Neural progenitor cell (in vitro differentiated cells): ENCODE measurements at regions not wholly inside any gene's neighbourhood (a gene's known extent, or its start where the extent isn't known, plus 50 kb on each side); places are given as distances from the start of the nearest gene placed in this dataset.

ENCODE experiments used
- DNase-seq: peaks from one replicate; pipeline ENCODE4 v3.0.0-alpha.2; 2016; ENCODE audit warnings: low spot score
- H2AFZ ChIP-seq: fragments of 200-600 bp; sonication (generic); replicated peaks from 2 replicates; pipeline ENCODE4 v1.6.1; 2016; ENCODE audit warnings: antibody characterized with exemption
- H3F3A ChIP-seq: fragments of 200-600 bp; sonication (generic); 2 replicates; pipeline ENCODE4 v1.6.1; 2016; ENCODE audit warnings: antibody characterized with exemption, low read depth
- H3K27ac ChIP-seq: fragments of 200-600 bp; sonication (generic); 2 replicates; pipeline ENCODE4 v1.5.1; 2016; ENCODE audit warnings: mild to moderate bottlenecking
- H3K27me3 ChIP-seq: fragments of 200-600 bp; sonication (generic); 2 replicates; pipeline ENCODE4 v1.6.1; 2016; ENCODE audit warnings: mild to moderate bottlenecking, moderate library complexity
- H3K36me3 ChIP-seq: fragments of 200-600 bp; sonication (generic); 2 replicates; pipeline ENCODE4 v1.5.1; 2016
- H3K4me1 ChIP-seq: fragments of 200-600 bp; sonication (generic); 2 replicates; pipeline ENCODE4 v1.6.1; 2016; ENCODE audit warnings: mixed run types
- H3K4me2 ChIP-seq: fragments of 200-600 bp; sonication (generic); 2 replicates; pipeline ENCODE4 v1.6.1; 2016
- H3K4me3 ChIP-seq: fragments of 200-600 bp; sonication (generic); 2 replicates; pipeline ENCODE4 v1.5.1; 2016
- H3K79me2 ChIP-seq: fragments of 200-600 bp; sonication (generic); 2 replicates; pipeline ENCODE4 v1.6.1; 2016; ENCODE audit warnings: low read depth
- H3K9ac ChIP-seq: fragments of 200-600 bp; sonication (generic); 2 replicates; pipeline ENCODE4 v1.6.1; 2016
- H3K9me3 ChIP-seq: fragments of 200-600 bp; sonication (generic); 2 replicates; pipeline ENCODE4 v1.5.1; 2016; ENCODE audit warnings: low read depth
- H4K20me1 ChIP-seq: fragments of 200-600 bp; sonication (generic); 2 replicates; pipeline ENCODE4 v1.6.1; 2016; ENCODE audit warnings: low read depth
- H3K27ac Mint-ChIP-seq: 3 replicates; pipeline ENCODE4 v1.8.0; 2021; ENCODE audit warnings: mixed read lengths
- H3K27me3 Mint-ChIP-seq: 2 replicates; pipeline ENCODE4 v1.8.0; 2022; ENCODE audit warnings: low read depth, mild to moderate bottlenecking, inconsistent platforms, moderate library complexity, mixed read lengths; ENCODE audit not compliant: insufficient read depth
- H3K36me3 Mint-ChIP-seq: 3 replicates; pipeline ENCODE4 v1.8.0; 2021; ENCODE audit warnings: mixed read lengths
- H3K4me1 Mint-ChIP-seq: 3 replicates; pipeline ENCODE4 v1.8.0; 2021; ENCODE audit warnings: mixed read lengths
- H3K4me3 Mint-ChIP-seq: 3 replicates; pipeline ENCODE4 v1.8.0; 2021; ENCODE audit warnings: mild to moderate bottlenecking, moderate library complexity, mixed read lengths
- H3K9me3 Mint-ChIP-seq: 3 replicates; pipeline ENCODE4 v1.8.0; 2020; ENCODE audit warnings: mixed read lengths
- CTCF ChIP-seq: fragments of 200-600 bp; sonication (generic); IDR thresholded peaks from 2 replicates; pipeline ENCODE4 v1.5.1; 2017; ENCODE audit warnings: antibody characterized with exemption, mild to moderate bottlenecking
- EZH2 ChIP-seq: fragments of 200-600 bp; sonication (generic); IDR thresholded peaks from 2 replicates; pipeline ENCODE4 v1.6.1; 2017; ENCODE audit warnings: antibody characterized with exemption, mild to moderate bottlenecking, moderate library complexity
- EZH2phosphoT487 ChIP-seq: fragments of 200-600 bp; sonication (generic); IDR thresholded peaks from 2 replicates; pipeline ENCODE4 v1.6.1; 2017; ENCODE audit warnings: antibody characterized with exemption

GRCh38 chr10:105644559-105644958, 1003.5 kb downstream of the SORCS3 start:
- H3K4me3 Mint-ChIP-seq = no peak overlapping the region
- no peaks in the 10 kb centered on the region for H3K36me3 Mint-ChIP-seq
- TF ChIP-seq CTCF (no peak), EZH2phosphoT487 (no peak), EZH2 (no peak)
- Histone ChIP-seq H3K4me1 (peaks cover 13% of the 10 kb centered on the region), H3F3A (no peaks in the 10 kb centered on the region), H3K27me3 (no peaks in the 10 kb centered on the region), H3K9me3 (no peaks in the 10 kb centered on the region), H3K9ac (no peak overlapping the region), H3K36me3 (no peaks in the 10 kb centered on the region), H3K4me3 (no peak overlapping the region), H3K27ac (no peak overlapping the region), H4K20me1 (no peaks in the 10 kb centered on the region), H2AFZ (no peak overlapping the region), H3K4me2 (no peak overlapping the region), H3K79me2 (no peaks in the 10 kb centered on the region)
- peaks cover 5% of the 10 kb centered on the region for H3K9me3 Mint-ChIP-seq
- no peak for DNase-seq
- H3K27ac Mint-ChIP-seq = no peak overlapping the region
- H3K4me1 Mint-ChIP-seq = peaks cover 23% of the 10 kb centered on the region
- H3K27me3 Mint-ChIP-seq = peaks cover 7% of the 10 kb centered on the region

GRCh38 chr10:105644091-105644490, 1003.0 kb downstream of the SORCS3 start:
- Histone ChIP-seq H3K9me3 (no peaks in the 10 kb centered on the region), H2AFZ (no peak overlapping the region), H3F3A (no peaks in the 10 kb centered on the region), H4K20me1 (no peaks in the 10 kb centered on the region), H3K79me2 (no peaks in the 10 kb centered on the region), H3K27ac (no peak overlapping the region), H3K9ac (no peak overlapping the region), H3K4me3 (no peak overlapping the region), H3K4me1 (peaks cover 8% of the 10 kb centered on the region), H3K27me3 (no peaks in the 10 kb centered on the region), H3K4me2 (no peak overlapping the region), H3K36me3 (no peaks in the 10 kb centered on the region)
- TF ChIP-seq CTCF (no peak), EZH2 (no peak), EZH2phosphoT487 (no peak)
- DNase-seq = no peak
- peaks cover 6% of the 10 kb centered on the region for H3K9me3 Mint-ChIP-seq
- H3K4me1 Mint-ChIP-seq = peaks cover 20% of the 10 kb centered on the region
- H3K36me3 Mint-ChIP-seq = no peaks in the 10 kb centered on the region
- H3K27ac Mint-ChIP-seq = no peak overlapping the region
- no peak overlapping the region for H3K4me3 Mint-ChIP-seq
- H3K27me3 Mint-ChIP-seq = peaks cover 7% of the 10 kb centered on the region

GRCh38 chr10:105643660-105644059, 1002.6 kb downstream of the SORCS3 start:
- Histone ChIP-seq H3K79me2 (no peaks in the 10 kb centered on the region), H3K9ac (no peak overlapping the region), H3K36me3 (no peaks in the 10 kb centered on the region), H3K4me1 (peaks cover 4% of the 10 kb centered on the region), H3F3A (no peaks in the 10 kb centered on the region), H3K27ac (no peak overlapping the region), H4K20me1 (no peaks in the 10 kb centered on the region), H3K27me3 (no peaks in the 10 kb centered on the region), H3K9me3 (no peaks in the 10 kb centered on the region), H2AFZ (no peak overlapping the region), H3K4me2 (no peak overlapping the region), H3K4me3 (no peak overlapping the region)
- TF ChIP-seq EZH2 (no peak), CTCF (no peak), EZH2phosphoT487 (no peak)
- no peaks in the 10 kb centered on the region for H3K36me3 Mint-ChIP-seq
- peaks cover 7% of the 10 kb centered on the region for H3K27me3 Mint-ChIP-seq
- DNase-seq = no peak
- peaks cover 9% of the 10 kb centered on the region for H3K9me3 Mint-ChIP-seq
- peaks cover 16% of the 10 kb centered on the region for H3K4me1 Mint-ChIP-seq
- H3K4me3 Mint-ChIP-seq = no peak overlapping the region
- no peak overlapping the region for H3K27ac Mint-ChIP-seq
